GM12865 (cell line): ENCODE measurements at regions not wholly inside any gene's neighbourhood (a gene's known extent, or its start where the extent isn't known, plus 50 kb on each side); places are given as distances from the start of the nearest gene placed in this dataset.

Experiments
- DNase-seq: peaks from one replicate; pipeline ENCODE4 v3.0.0; 2010; ENCODE audit warnings: low read depth
- H3K4me3 ChIP-seq: 2 replicates; pipeline ENCODE4 v1.5.1; 2011; ENCODE audit warnings: mild to moderate bottlenecking, low read depth, low read length, control low read depth
- TF ChIP-seq, protein P1 (sequence below): IDR thresholded peaks from 2 replicates; pipeline ENCODE4 v1.5.1; 2011; ENCODE audit warnings: low read length, control low read depth, low read depth, inconsistent platforms; ENCODE audit not compliant: insufficient read depth; ENCODE audit errors: missing control alignments

GRCh38 chr18:2316082-2316750 lies 255.1 kb downstream of the METTL4 start:
- TF ChIP-seq, protein P1, sequence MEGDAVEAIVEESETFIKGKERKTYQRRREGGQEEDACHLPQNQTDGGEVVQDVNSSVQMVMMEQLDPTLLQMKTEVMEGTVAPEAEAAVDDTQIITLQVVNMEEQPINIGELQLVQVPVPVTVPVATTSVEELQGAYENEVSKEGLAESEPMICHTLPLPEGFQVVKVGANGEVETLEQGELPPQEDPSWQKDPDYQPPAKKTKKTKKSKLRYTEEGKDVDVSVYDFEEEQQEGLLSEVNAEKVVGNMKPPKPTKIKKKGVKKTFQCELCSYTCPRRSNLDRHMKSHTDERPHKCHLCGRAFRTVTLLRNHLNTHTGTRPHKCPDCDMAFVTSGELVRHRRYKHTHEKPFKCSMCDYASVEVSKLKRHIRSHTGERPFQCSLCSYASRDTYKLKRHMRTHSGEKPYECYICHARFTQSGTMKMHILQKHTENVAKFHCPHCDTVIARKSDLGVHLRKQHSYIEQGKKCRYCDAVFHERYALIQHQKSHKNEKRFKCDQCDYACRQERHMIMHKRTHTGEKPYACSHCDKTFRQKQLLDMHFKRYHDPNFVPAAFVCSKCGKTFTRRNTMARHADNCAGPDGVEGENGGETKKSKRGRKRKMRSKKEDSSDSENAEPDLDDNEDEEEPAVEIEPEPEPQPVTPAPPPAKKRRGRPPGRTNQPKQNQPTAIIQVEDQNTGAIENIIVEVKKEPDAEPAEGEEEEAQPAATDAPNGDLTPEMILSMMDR = no peak
- no peak overlapping the region for H3K4me3 ChIP-seq
- DNase-seq = no peak

DNA sequence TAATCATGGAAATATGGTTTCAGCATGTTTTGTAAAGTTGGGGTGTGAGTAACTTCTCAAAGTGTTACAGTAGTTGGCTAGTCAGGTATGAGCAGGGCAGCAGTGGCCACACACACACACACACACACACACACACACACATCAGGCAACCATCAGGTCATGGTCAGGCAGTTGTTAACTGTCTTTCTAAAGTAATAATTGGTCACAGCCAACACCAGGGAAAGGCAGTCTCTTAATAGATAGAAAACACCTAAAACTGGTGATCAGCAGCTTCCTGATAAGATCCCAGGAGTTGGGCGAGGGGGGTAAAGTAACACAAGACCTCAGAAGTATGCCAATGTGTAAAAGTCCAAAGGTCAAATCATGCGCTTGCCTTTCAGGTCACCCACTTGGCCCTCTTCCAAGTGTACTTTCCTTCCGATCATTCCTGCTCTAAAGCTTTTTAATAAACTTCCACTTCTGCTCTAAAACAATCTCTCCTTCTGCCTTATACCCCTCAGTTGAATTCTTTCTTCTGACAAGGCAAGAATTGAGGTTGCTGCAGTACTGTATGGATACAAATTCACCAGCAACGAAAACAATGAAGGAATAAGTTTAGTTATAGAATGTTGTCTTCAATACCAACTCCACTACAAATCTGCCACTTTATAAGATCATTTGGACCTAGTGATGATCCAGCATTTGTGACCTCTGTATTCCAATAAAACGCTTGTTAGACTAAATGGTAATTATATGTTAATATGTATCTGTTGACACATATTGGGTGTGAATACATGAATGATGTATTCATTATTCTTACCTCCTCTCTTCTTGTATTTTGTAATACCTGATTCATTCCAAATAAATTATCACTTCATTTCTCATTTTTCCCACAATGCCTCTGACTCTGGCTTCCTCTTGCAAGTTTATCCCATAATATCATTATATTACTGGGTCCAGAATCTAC lies 254.3 kb downstream of the METTL4 start:
- no peak for DNase-seq
- H3K4me3 ChIP-seq = no peak overlapping the region
- TF ChIP-seq, protein P1 = no peak

- TF ChIP-seq, protein P1 = no peak
- DNase-seq = no peak
- no peak overlapping the region for H3K4me3 ChIP-seq
These were observed 246.8 kb downstream of the METTL4 start for GRCh38 chr18:2324459-2324858.

- TF ChIP-seq, protein P1 = no peak
- no peak overlapping the region for H3K4me3 ChIP-seq
- DNase-seq = no peak
These were observed 245.9 kb downstream of the METTL4 start for GRCh38 chr18:2325308-2325849.

GRCh38 chr18:2325933-2326332 lies 245.4 kb downstream of the METTL4 start:
- DNase-seq = no peak
- TF ChIP-seq, protein P1 = no peak
- no peak overlapping the region for H3K4me3 ChIP-seq

DNA sequence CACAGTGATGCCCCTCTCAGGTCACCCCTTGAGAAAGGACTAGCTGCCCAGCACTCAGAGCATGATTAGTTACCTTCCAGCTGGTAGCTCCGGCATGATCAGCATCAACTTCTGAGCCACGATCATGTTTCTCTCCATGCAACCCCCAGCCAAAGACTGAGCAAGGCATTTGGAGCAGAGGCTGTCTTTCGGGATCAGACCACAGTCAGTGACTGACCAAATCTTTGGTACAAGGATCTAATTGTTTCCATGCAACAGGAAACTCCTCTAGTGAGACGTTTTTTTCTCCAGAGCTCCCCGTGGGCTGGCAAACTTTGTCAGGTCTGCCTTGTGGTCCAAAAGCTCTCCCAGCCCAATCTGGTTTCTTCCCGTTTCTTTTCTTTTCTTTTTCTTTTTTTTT lies 244.3 kb downstream of the METTL4 start:
- TF ChIP-seq, protein P1 = no peak
- no peak overlapping the region for H3K4me3 ChIP-seq
- no peak for DNase-seq
